ENCODE measurements at regions not wholly inside any gene's neighbourhood (a gene's known extent, or its start where the extent isn't known, plus 50 kb on each side); places are given as distances from the start of the nearest gene placed in this dataset.

DNA sequence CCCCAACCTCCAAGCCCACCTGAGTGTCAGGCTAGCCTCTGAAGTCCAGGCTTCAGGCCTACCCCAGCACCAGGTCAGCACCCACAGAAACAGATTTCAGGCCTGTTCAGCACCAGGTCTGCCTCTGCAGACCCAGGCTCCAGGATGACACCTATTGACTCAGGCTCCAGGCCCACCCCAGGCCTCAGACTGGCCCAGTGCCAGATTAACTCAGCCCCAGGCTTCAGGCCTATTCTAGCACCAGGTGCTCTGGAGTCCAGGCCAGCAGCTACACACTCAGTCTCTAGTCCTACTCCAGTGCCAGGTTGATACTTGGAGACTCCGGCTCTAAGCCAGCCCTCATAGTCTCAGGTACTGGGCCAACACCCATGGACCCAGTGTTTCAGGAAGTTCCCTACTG, 541.7 kb upstream of the PBX1 start:
- Histone ChIP-seq H3K9ac (ENCODE audit: control insufficient read depth, insufficient read depth, low read length) (no peak overlapping the region), H3K4me2 (ENCODE audit: control insufficient read depth, insufficient read depth) (no peak overlapping the region), H4K20me1 (ENCODE audit: control insufficient read depth, insufficient read depth) (no peaks in the 10 kb centered on the region), H3K4me3 (no peak overlapping the region), H2AFZ (ENCODE audit: control insufficient read depth, low read depth, low read length) (no peak overlapping the region), H3K27me3 (replicated peaks in 1 of 2; ENCODE audit: control insufficient read depth in 2 of 2, insufficient read depth in 2 of 2, low read length in 1 of 2) (no peaks in the 10 kb centered on the region), H3K79me2 (ENCODE audit: control insufficient read depth, insufficient read depth, low read length) (no peaks in the 10 kb centered on the region), H3K36me3 (ENCODE audit: control insufficient read depth in 2 of 2, insufficient read depth in 2 of 2, low read length in 1 of 2) (no peaks in the 10 kb centered on the region), H3K27ac (ENCODE audit: control insufficient read depth, insufficient read depth) (no peak overlapping the region), H3K4me1 (ENCODE audit: control insufficient read depth, insufficient read depth, low read length) (no peaks in the 10 kb centered on the region), H3K9me3 (replicated peaks; ENCODE audit: control insufficient read depth, insufficient read depth, low read length) (no peaks in the 10 kb centered on the region; the same call in 2 of the 3 replicates)
- FAIRE-seq (no peak), ATAC-seq (no peak), DNase-seq (ENCODE audit: low read depth, low spot score) (no peak)
- CTCF ChIA-PET, result no interaction called here
- in situ Hi-C loops (cut with MboI) (no loop called here), intact Hi-C loops (cut with micrococcal nuclease; ENCODE audit: unreplicated experiment) (no loop called here)
- 60% methylated on average over 1 of the region's 1 CpG for WGBS (ENCODE audit: insufficient coverage, insufficient replicate concordance, low lambda C conversion rate, missing lambda C conversion rate)
- POLR2A ChIA-PET, result no interaction called here
- no TSS peak for BruUV-seq (replicated peaks)
- SMC1A ChIA-PET (ENCODE audit: uncharacterized antibody, unreplicated experiment), result no interaction called here
- RAD21 ChIA-PET (ENCODE audit: unreplicated experiment), result no interaction called here
- TF ChIP-seq CBX5 (IDR thresholded peaks at IDR 0.05; ENCODE audit: low read depth), result no peak
- TF ChIP-seq BHLHE40 (IDR thresholded peaks at IDR 0.05; ENCODE audit: borderline replicate concordance in 1 of 2, low read depth in 2 of 2, low read length in 1 of 2), result no peak
- TF ChIP-seq SMAD5 (IDR thresholded peaks at IDR 0.05; ENCODE audit: low read depth), result no peak
- TF ChIP-seq, protein P1, sequence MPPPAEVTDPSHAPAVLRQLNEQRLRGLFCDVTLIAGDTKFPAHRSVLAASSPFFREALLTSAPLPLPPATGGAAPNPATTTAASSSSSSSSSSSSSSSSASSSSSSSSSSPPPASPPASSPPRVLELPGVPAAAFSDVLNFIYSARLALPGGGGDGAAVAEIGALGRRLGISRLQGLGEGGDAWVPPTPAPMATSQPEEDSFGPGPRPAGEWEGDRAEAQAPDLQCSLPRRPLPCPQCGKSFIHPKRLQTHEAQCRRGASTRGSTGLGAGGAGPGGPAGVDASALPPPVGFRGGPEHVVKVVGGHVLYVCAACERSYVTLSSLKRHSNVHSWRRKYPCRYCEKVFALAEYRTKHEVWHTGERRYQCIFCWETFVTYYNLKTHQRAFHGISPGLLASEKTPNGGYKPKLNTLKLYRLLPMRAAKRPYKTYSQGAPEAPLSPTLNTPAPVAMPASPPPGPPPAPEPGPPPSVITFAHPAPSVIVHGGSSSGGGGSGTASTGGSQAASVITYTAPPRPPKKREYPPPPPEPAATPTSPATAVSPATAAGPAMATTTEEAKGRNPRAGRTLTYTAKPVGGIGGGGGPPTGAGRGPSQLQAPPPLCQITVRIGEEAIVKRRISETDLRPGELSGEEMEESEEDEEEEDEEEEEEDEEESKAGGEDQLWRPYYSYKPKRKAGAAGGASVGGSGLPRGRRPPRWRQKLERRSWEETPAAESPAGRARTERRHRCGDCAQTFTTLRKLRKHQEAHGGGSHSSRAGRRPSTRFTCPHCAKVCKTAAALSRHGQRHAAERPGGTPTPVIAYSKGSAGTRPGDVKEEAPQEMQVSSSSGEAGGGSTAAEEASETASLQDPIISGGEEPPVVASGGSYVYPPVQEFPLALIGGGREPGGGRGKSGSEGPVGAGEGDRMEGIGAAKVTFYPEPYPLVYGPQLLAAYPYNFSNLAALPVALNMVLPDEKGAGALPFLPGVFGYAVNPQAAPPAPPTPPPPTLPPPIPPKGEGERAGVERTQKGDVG (CRISPR knock-in tag; IDR thresholded peaks at IDR 0.05), result no peak
- no peak for TF ChIP-seq POLR2A (IDR thresholded peaks at IDR 0.05; ENCODE audit: low read depth, low read length)
- no peak for TF ChIP-seq PAX8 (IDR thresholded peaks at IDR 0.05)
